SIG-M5 treated with dmso at 0.1 percent for 504 hours (cell line): ENCODE measurements at regions not wholly inside any gene's neighbourhood (a gene's known extent, or its start where the extent isn't known, plus 50 kb on each side); places are given as distances from the start of the nearest gene placed in this dataset.
A peak's percentile ranks its signal among the peaks of the same experiment; 100 is the strongest.
"Not testable (repeated sequence)": the region's sequence is repeated elsewhere in the genome, so short reads cannot be mapped to it uniquely, and the experiment has no call there.

Experiments used
- DNase-seq: peaks from one replicate; lab custom pipeline; 2025; ENCODE audit not compliant: unreplicated experiment; lab: John Stamatoyannopoulos, UW

GRCh38 chr4:158397781-158398180 lies 123.9 kb upstream of the RXFP1 start:
- DNase-seq, result no peak

GRCh38 chr4:158407961-158408360 lies 113.7 kb upstream of the RXFP1 start:
- not testable (repeated sequence) for DNase-seq

- DNase-seq, result peak; percentile 13
Measured at GRCh38 chr4:158410272-158410671, 111.4 kb upstream of the RXFP1 start.

GRCh38 chr4:158411269-158411668 lies 110.4 kb upstream of the RXFP1 start:
- DNase-seq, result no peak

- not testable (repeated sequence) for DNase-seq
Measured at GRCh38 chr4:158418679-158419078, 103.0 kb upstream of the RXFP1 start.

- DNase-seq, result no peak
Measured at GRCh38 chr4:158420782-158421181, 100.9 kb upstream of the RXFP1 start.

- DNase-seq, result no peak
Measured at GRCh38 chr4:158422546-158422945, 99.1 kb upstream of the RXFP1 start.

- DNase-seq, result no peak
Measured at GRCh38 chr4:158428242-158428641, 93.4 kb upstream of the RXFP1 start.

GRCh38 chr4:158442736-158443135 lies 78.9 kb upstream of the RXFP1 start:
- DNase-seq, result no peak

GRCh38 chr4:158443731-158444130 lies 78.0 kb upstream of the RXFP1 start:
- DNase-seq, result no peak

- no peak for DNase-seq
Measured at GRCh38 chr4:158444621-158445020, 77.1 kb upstream of the RXFP1 start.

- no peak for DNase-seq
Measured at GRCh38 chr4:158446106-158446505, 75.6 kb upstream of the RXFP1 start.

- DNase-seq, result no peak
Measured at GRCh38 chr4:158450741-158451140, 70.9 kb upstream of the RXFP1 start.

GRCh38 chr4:158452116-158452515 lies 69.6 kb upstream of the RXFP1 start:
- not testable (repeated sequence) for DNase-seq

GRCh38 chr4:158458271-158458895 lies 63.3 kb upstream of the RXFP1 start:
- no peak for DNase-seq

- no peak for DNase-seq
Measured at GRCh38 chr4:158459085-158459820, 62.4 kb upstream of the RXFP1 start.

- no peak for DNase-seq
Measured at GRCh38 chr4:158461336-158461735, 60.3 kb upstream of the RXFP1 start.

- no peak for DNase-seq
Measured at GRCh38 chr4:158462611-158463010, 59.1 kb upstream of the RXFP1 start.
